Erythroblast (primary cell): ENCODE measurements at regions not wholly inside any gene's neighbourhood (a gene's known extent, or its start where the extent isn't known, plus 50 kb on each side); places are given as distances from the start of the nearest gene placed in this dataset.

Experiments used
- GATA1 ChIP-seq: IDR thresholded peaks from 2 replicates; pipeline ENCODE4 v1.6.1; 2011; ENCODE audit warnings: low read depth, mild to moderate bottlenecking, control low read depth, low read length, moderate library complexity
- POLR2A ChIP-seq: IDR thresholded peaks from 2 replicates; pipeline ENCODE4 v1.6.1; 2011; ENCODE audit warnings: mild to moderate bottlenecking, low read length

DNA sequence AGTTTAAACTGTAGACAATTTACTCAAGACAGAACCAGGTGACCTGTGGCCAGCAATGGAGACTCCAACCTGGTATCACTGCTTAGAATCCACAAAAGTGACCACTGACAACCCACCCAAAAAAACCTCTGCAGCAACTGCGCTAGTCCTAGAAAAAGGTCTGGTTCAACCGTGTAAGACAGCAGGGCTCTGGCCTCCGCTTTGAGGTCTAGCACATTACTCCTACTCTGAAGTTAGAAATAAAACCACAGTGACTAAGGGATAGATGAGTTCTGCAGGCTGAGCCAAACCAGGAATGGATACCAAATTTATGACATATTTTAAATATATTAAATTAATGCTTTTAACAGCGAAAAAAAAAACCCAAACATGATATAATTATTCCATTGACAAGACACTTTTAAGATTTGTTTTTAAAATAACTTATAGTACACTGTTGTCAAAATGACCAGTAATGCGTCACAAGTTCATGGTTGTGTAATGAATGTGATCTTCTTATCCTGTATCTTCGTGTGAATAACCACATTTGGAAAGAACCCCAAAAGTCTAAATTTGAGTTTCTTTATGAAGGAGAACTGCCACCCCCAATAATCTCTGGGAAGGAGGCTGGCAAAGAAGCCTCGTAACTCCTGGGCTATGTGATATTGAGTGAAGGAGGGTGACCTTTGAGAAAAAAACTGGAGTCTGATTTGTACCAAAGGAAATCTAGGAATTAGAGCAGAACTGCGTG lies 101.9 kb upstream of the SLC44A1 start:
- TF ChIP-seq POLR2A (no peak), GATA1 (no peak)
